ENCODE measurements at regions not wholly inside any gene's neighbourhood (a gene's known extent, or its start where the extent isn't known, plus 50 kb on each side); places are given as distances from the start of the nearest gene placed in this dataset.

GRCh38 chr14:38038986-38039385 is 168.7 kb upstream of the SSTR1 start:
- Mint-ChIP-seq H3K27ac (ENCODE audit: unreplicated experiment) (no peak overlapping the region), H3K4me3 (ENCODE audit: unreplicated experiment) (no peak overlapping the region), H3K27me3 (ENCODE audit: unreplicated experiment) (no peaks in the 10 kb centered on the region), H3K36me3 (ENCODE audit: low read depth, unreplicated experiment) (no peaks in the 10 kb centered on the region), H3K9me3 (ENCODE audit: unreplicated experiment) (no peaks in the 10 kb centered on the region), H3K4me1 (ENCODE audit: unreplicated experiment) (peaks cover 11% of the 10 kb centered on the region)
- TF ChIP-seq, protein P1, sequence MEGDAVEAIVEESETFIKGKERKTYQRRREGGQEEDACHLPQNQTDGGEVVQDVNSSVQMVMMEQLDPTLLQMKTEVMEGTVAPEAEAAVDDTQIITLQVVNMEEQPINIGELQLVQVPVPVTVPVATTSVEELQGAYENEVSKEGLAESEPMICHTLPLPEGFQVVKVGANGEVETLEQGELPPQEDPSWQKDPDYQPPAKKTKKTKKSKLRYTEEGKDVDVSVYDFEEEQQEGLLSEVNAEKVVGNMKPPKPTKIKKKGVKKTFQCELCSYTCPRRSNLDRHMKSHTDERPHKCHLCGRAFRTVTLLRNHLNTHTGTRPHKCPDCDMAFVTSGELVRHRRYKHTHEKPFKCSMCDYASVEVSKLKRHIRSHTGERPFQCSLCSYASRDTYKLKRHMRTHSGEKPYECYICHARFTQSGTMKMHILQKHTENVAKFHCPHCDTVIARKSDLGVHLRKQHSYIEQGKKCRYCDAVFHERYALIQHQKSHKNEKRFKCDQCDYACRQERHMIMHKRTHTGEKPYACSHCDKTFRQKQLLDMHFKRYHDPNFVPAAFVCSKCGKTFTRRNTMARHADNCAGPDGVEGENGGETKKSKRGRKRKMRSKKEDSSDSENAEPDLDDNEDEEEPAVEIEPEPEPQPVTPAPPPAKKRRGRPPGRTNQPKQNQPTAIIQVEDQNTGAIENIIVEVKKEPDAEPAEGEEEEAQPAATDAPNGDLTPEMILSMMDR (IDR thresholded peaks at IDR 0.05; ENCODE audit: unreplicated experiment), result no peak
- no peak for DNase-seq (ENCODE audit: low spot score)

DNA sequence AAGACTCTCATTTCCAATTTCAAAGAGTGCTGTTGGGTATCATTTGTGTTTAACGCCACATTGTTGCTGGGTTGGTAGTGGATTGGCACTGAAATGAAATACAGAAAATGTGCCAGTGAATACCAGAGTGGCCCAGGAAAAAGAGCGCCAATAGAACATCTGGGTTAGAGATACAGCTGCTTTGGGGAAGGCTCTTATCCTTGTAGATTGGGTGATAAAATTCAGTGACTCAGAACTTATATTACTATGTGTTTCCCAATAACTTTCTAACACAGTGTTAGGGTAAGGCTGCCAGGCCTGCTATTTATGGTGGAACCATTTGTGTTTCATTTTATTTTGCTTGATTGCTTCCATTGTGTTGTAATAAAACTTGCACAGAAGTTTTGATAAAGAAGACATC is 168.2 kb upstream of the SSTR1 start:
- Mint-ChIP-seq H3K27me3 (ENCODE audit: unreplicated experiment) (no peaks in the 10 kb centered on the region), H3K27ac (ENCODE audit: unreplicated experiment) (no peak overlapping the region), H3K36me3 (ENCODE audit: low read depth, unreplicated experiment) (no peaks in the 10 kb centered on the region), H3K9me3 (ENCODE audit: unreplicated experiment) (no peaks in the 10 kb centered on the region), H3K4me1 (ENCODE audit: unreplicated experiment) (peaks cover 11% of the 10 kb centered on the region), H3K4me3 (ENCODE audit: unreplicated experiment) (no peak overlapping the region)
- TF ChIP-seq, protein P1 (IDR thresholded peaks at IDR 0.05; ENCODE audit: unreplicated experiment), result no peak
- DNase-seq (ENCODE audit: low spot score), result no peak

DNA sequence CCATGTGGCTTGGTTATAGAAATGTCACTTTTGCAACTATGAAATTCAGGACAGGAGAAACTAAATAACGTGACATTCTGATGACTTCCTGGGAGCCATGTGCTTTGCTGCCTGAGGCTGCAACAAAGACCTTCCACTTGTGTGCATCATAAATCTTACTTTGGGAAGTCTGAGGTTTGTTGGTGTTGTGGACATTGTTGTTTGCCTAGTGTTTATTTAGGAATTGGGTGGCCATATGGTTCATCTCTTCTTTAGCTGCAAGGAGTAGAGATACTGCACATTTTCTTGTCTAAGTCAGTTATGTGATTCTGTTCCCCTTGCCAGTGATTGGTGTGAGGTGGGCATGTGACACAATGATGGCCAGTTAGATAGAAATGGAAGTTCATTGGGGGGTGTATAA is 167.3 kb upstream of the SSTR1 start:
- TF ChIP-seq, protein P1 (IDR thresholded peaks at IDR 0.05; ENCODE audit: unreplicated experiment), result no peak
- DNase-seq (ENCODE audit: low spot score), result no peak
- no peaks in the 10 kb centered on the region for H3K27me3 Mint-ChIP-seq (ENCODE audit: unreplicated experiment)
- no peaks in the 10 kb centered on the region for H3K36me3 Mint-ChIP-seq (ENCODE audit: low read depth, unreplicated experiment)
- H3K27ac Mint-ChIP-seq (ENCODE audit: unreplicated experiment), result no peak overlapping the region
- no peak overlapping the region for H3K4me3 Mint-ChIP-seq (ENCODE audit: unreplicated experiment)
- H3K9me3 Mint-ChIP-seq (ENCODE audit: unreplicated experiment), result no peaks in the 10 kb centered on the region
- H3K4me1 Mint-ChIP-seq (ENCODE audit: unreplicated experiment), result peaks cover 11% of the 10 kb centered on the region

DNA sequence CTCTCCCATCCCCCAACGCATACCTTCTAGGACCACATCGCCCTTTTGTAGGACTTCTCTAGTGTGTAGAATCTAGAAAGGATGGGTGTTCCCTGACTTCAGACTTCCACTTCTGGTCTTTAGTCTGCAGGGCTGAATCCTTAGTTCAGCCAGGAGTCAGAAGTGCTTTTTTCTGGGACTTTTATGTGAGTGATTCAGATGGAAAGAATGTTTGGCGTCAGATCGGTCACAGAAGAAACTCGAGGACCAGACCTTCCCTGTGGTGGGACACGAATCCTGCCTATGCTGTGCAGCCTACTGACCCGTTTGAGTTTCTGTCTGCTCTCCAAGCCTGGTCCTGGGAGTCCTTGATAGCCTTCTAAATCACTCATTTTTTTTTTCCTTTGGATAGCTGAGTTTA is 165.4 kb upstream of the SSTR1 start:
- Mint-ChIP-seq H3K4me1 (ENCODE audit: unreplicated experiment) (peaks cover 19% of the 10 kb centered on the region), H3K27ac (ENCODE audit: unreplicated experiment) (no peak overlapping the region)
- TF ChIP-seq, protein P1 (IDR thresholded peaks at IDR 0.05; ENCODE audit: unreplicated experiment), result no peak

DNA sequence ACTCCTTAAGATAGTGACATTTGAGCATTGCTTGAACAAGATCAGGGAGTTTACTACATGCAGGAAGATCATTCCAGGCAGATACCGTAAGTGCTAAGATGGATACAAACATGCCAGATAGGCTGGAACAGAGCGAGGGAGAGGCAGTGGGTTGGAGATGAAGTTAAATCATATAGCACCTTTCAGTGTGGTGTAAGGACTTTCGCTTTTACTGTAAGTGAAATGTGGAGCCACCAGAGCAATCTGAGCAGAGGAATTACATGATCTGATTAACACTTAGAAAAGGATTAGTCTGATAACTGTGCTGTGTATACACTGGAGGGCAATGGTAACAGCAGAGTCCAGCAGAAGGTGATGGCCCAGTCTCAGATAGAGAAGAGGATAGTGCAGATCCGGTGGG is 163.0 kb upstream of the SSTR1 start:
- H3K36me3 Mint-ChIP-seq (ENCODE audit: low read depth, unreplicated experiment), result no peaks in the 10 kb centered on the region
- TF ChIP-seq, protein P1 (IDR thresholded peaks at IDR 0.05; ENCODE audit: unreplicated experiment), result no peak

More for the DNA sequence above, 165.4 kb upstream of the SSTR1 start:
- Mint-ChIP-seq H3K27me3 (ENCODE audit: unreplicated experiment) (no peaks in the 10 kb centered on the region), H3K9me3 (ENCODE audit: unreplicated experiment) (no peaks in the 10 kb centered on the region), H3K4me3 (ENCODE audit: unreplicated experiment) (no peak overlapping the region), H3K36me3 (ENCODE audit: low read depth, unreplicated experiment) (no peaks in the 10 kb centered on the region)
- no peak for DNase-seq (ENCODE audit: low spot score)

More for the DNA sequence above, 163.0 kb upstream of the SSTR1 start:
- Mint-ChIP-seq H3K4me1 (ENCODE audit: unreplicated experiment) (peaks cover 22% of the 10 kb centered on the region), H3K27me3 (ENCODE audit: unreplicated experiment) (no peaks in the 10 kb centered on the region), H3K27ac (ENCODE audit: unreplicated experiment) (no peak overlapping the region), H3K4me3 (ENCODE audit: unreplicated experiment) (no peak overlapping the region), H3K9me3 (ENCODE audit: unreplicated experiment) (no peaks in the 10 kb centered on the region)
- DNase-seq (ENCODE audit: low spot score), result no peak

Measured in endothelial cell (in vitro differentiated cells).